Parathyroid adenoma (tissue), 2 donors: ENCODE measurements at regions not wholly inside any gene's neighbourhood (a gene's known extent, or its start where the extent isn't known, plus 50 kb on each side); places are given as distances from the start of the nearest gene placed in this dataset.

ENCODE experiments used
- H2AFZ ChIP-seq: fragments of 300-600 bp; sonication (generic); one replicate; pipeline ENCODE4 v1.7.0; 2017; ENCODE audit warnings: antibody characterized with exemption, mild to moderate bottlenecking
- H3K27ac ChIP-seq: fragments of 300-600 bp; sonication (generic); one replicate; pipeline ENCODE4 v1.7.0; 2017
- H3K27me3 ChIP-seq: fragments of 300-600 bp; sonication (generic); one replicate; pipeline ENCODE4 v1.7.0; 2017; ENCODE audit warnings: low read length; ENCODE audit not compliant: control insufficient read depth, insufficient read depth
- H3K36me3 ChIP-seq: fragments of 300-600 bp; sonication (generic); one replicate; pipeline ENCODE4 v1.7.0; 2017; ENCODE audit warnings: low read length; ENCODE audit not compliant: control insufficient read depth, insufficient read depth
- H3K4me1 ChIP-seq: fragments of 300-600 bp; sonication (generic); one replicate; pipeline ENCODE4 v1.7.0; 2017; ENCODE audit warnings: control low read depth
- H3K4me2 ChIP-seq: fragments of 300-600 bp; sonication (generic); one replicate; pipeline ENCODE4 v1.7.0; 2017; ENCODE audit warnings: low read length
- H3K4me3 ChIP-seq: fragments of 300-600 bp; sonication (generic); one replicate; pipeline ENCODE4 v1.7.0; 2017; ENCODE audit warnings: low read depth, low read length
- H3K79me2 ChIP-seq: fragments of 300-600 bp; sonication (generic); one replicate; pipeline ENCODE4 v1.7.0; 2017; ENCODE audit warnings: control low read depth
- H3K9ac ChIP-seq: fragments of 300-600 bp; sonication (generic); one replicate; pipeline ENCODE4 v1.7.0; 2017; ENCODE audit warnings: mild to moderate bottlenecking
- H3K9me3 ChIP-seq: fragments of 300-600 bp; sonication (generic); one replicate; pipeline ENCODE4 v1.7.0; 2017; ENCODE audit warnings: low read length; ENCODE audit not compliant: control insufficient read depth
- CTCF ChIP-seq: fragments of 300-600 bp; sonication (generic); IDR thresholded peaks from one replicate; pipeline ENCODE4 v1.7.0; 2017; ENCODE audit warnings: antibody characterized with exemption, mild to moderate bottlenecking
- donor health status: primary hyperparathyroidism.

GRCh38 chr4:173703021-173703420 lies 173.0 kb upstream of the HAND2 start:
- H2AFZ ChIP-seq: no peak overlapping the region

GRCh38 chr4:173700650-173701049 lies 170.6 kb upstream of the HAND2 start:
- Histone ChIP-seq H3K9ac (no peak overlapping the region), H3K9me3 (no peaks in the 10 kb centered on the region), H3K36me3 (no peaks in the 10 kb centered on the region), H3K4me1 (no peaks in the 10 kb centered on the region), H3K4me2 (no peak overlapping the region), H2AFZ (no peak overlapping the region), H3K27ac (no peak overlapping the region), H3K27me3 (no peaks in the 10 kb centered on the region), H3K79me2 (no peaks in the 10 kb centered on the region), H3K4me3 (no peak overlapping the region)
- no peak for TF ChIP-seq CTCF

More at GRCh38 chr4:173703021-173703420, 173.0 kb upstream of the HAND2 start:
- no peak for TF ChIP-seq CTCF
- Histone ChIP-seq H3K4me3 (no peak overlapping the region), H3K9me3 (no peaks in the 10 kb centered on the region), H3K4me1 (no peaks in the 10 kb centered on the region), H3K36me3 (no peaks in the 10 kb centered on the region), H3K9ac (no peak overlapping the region), H3K27ac (no peak overlapping the region), H3K79me2 (no peaks in the 10 kb centered on the region), H3K27me3 (no peaks in the 10 kb centered on the region), H3K4me2 (no peak overlapping the region)

- no peaks in the 10 kb centered on the region for H3K4me1 ChIP-seq
- no peak overlapping the region for H3K4me3 ChIP-seq
- H3K36me3 ChIP-seq: no peaks in the 10 kb centered on the region
- H3K9ac ChIP-seq: no peak overlapping the region
- no peaks in the 10 kb centered on the region for H3K9me3 ChIP-seq
- no peaks in the 10 kb centered on the region for H3K79me2 ChIP-seq
- no peaks in the 10 kb centered on the region for H3K27me3 ChIP-seq
- H3K27ac ChIP-seq: no peak overlapping the region
- H3K4me2 ChIP-seq: no peak overlapping the region
- TF ChIP-seq CTCF: no peak
- H2AFZ ChIP-seq: no peak overlapping the region
These were observed 169.9 kb upstream of the HAND2 start for GRCh38 chr4:173699841-173700475.

- Histone ChIP-seq H3K79me2 (no peaks in the 10 kb centered on the region), H2AFZ (no peak overlapping the region), H3K4me2 (no peak overlapping the region), H3K9me3 (no peaks in the 10 kb centered on the region), H3K27ac (no peak overlapping the region), H3K36me3 (no peaks in the 10 kb centered on the region), H3K4me1 (no peaks in the 10 kb centered on the region), H3K27me3 (no peaks in the 10 kb centered on the region), H3K4me3 (no peak overlapping the region), H3K9ac (no peak overlapping the region)
- no peak for TF ChIP-seq CTCF
These were observed 168.7 kb upstream of the HAND2 start for GRCh38 chr4:173698557-173699262.

GRCh38 chr4:173697840-173698239 lies 167.8 kb upstream of the HAND2 start:
- H3K4me2 ChIP-seq: no peak overlapping the region
- H3K36me3 ChIP-seq: no peaks in the 10 kb centered on the region
- no peaks in the 10 kb centered on the region for H3K9me3 ChIP-seq
- H3K27ac ChIP-seq: no peak overlapping the region
- no peak for TF ChIP-seq CTCF
- no peak overlapping the region for H3K4me3 ChIP-seq
- no peaks in the 10 kb centered on the region for H3K79me2 ChIP-seq
- no peaks in the 10 kb centered on the region for H3K4me1 ChIP-seq
- H2AFZ ChIP-seq: no peak overlapping the region
- no peaks in the 10 kb centered on the region for H3K27me3 ChIP-seq
- no peak overlapping the region for H3K9ac ChIP-seq
